Keratinocyte (primary cell): ENCODE measurements at regions not wholly inside any gene's neighbourhood (a gene's known extent, or its start where the extent isn't known, plus 50 kb on each side); places are given as distances from the start of the nearest gene placed in this dataset.
A peak's percentile ranks its signal among the peaks of the same experiment; 100 is the strongest.

ENCODE experiments used
- DNase-seq: peaks from one replicate; pipeline ENCODE4 v3.0.0-alpha.2; 2011; ENCODE audit warnings: low read depth, missing footprints, low spot score
- FAIRE-seq: peaks from 2 replicates; lab custom pipeline; 2011; peaks lifted over from hg19 to GRCh38; lab: Jason Lieb, UNC
- H2AFZ ChIP-seq: 2 replicates; pipeline ENCODE4 v1.6.0; 2012; ENCODE audit warnings: low read length, control low read depth, inconsistent platforms; ENCODE audit not compliant: control insufficient read depth
- H3K27ac ChIP-seq: 2 replicates; pipeline ENCODE4 v1.5.1; 2011; ENCODE audit warnings: low read length; ENCODE audit not compliant: control insufficient read depth, insufficient read depth
- H3K27me3 ChIP-seq: 3 replicates; pipeline ENCODE4 v1.6.0; 2011; ENCODE audit warnings: low read length; ENCODE audit not compliant: control insufficient read depth, insufficient read depth; ENCODE audit errors: extremely low read depth
- H3K36me3 ChIP-seq, 2 experiments: 2 replicates in 1 of 2; 3 replicates in 1 of 2; pipeline ENCODE4 v1.5.1; 2011; ENCODE audit warnings: low read length in 2 of 2, mild to moderate bottlenecking in 1 of 2; ENCODE audit not compliant: control insufficient read depth in 2 of 2, insufficient read depth in 2 of 2; ENCODE audit errors: extremely low read depth in 1 of 2
- H3K4me1 ChIP-seq: 3 replicates; pipeline ENCODE4 v1.5.1; 2011; ENCODE audit warnings: low read length; ENCODE audit not compliant: control insufficient read depth, insufficient read depth; ENCODE audit errors: extremely low read depth
- H3K4me2 ChIP-seq: 3 replicates; pipeline ENCODE4 v1.6.0; 2011; ENCODE audit warnings: low read depth, low read length; ENCODE audit not compliant: control insufficient read depth, insufficient read depth; ENCODE audit errors: extremely low read depth
- H3K4me3 ChIP-seq, 3 experiments: fragments of 200-600 bp in 1 of 3; sonication (generic) in 1 of 3; 2 replicates in 2 of 3; 3 replicates in 1 of 3; pipeline ENCODE4 v1.5.1; 2011 to 2016; ENCODE audit warnings: low read length in 3 of 3, mild to moderate bottlenecking in 3 of 3, control low read depth in 2 of 3, inconsistent platforms in 1 of 3, low read depth in 1 of 3, mixed read lengths in 1 of 3, mixed run types in 1 of 3, moderate library complexity in 1 of 3; ENCODE audit not compliant: control insufficient read depth in 2 of 3, insufficient read depth in 2 of 3; ENCODE audit errors: extremely low read depth in 1 of 3
- H3K79me2 ChIP-seq: 2 replicates; pipeline ENCODE4 v1.6.0; 2012; ENCODE audit warnings: low read length; ENCODE audit not compliant: control insufficient read depth, insufficient read depth
- H3K9ac ChIP-seq: 3 replicates; pipeline ENCODE4 v1.6.0; 2011; ENCODE audit warnings: low read length; ENCODE audit not compliant: control insufficient read depth, insufficient read depth; ENCODE audit errors: extremely low read depth
- H3K9me1 ChIP-seq: 3 replicates; pipeline ENCODE4 v1.6.0; 2011; ENCODE audit warnings: low read length; ENCODE audit not compliant: control insufficient read depth, insufficient read depth; ENCODE audit errors: extremely low read depth
- H3K9me3 ChIP-seq: 2 replicates; pipeline ENCODE4 v1.5.1; 2012; ENCODE audit warnings: low read depth, low read length; ENCODE audit not compliant: control insufficient read depth
- H4K20me1 ChIP-seq: 3 replicates; pipeline ENCODE4 v1.6.0; 2011; ENCODE audit warnings: low read length; ENCODE audit not compliant: control insufficient read depth, insufficient read depth; ENCODE audit errors: extremely low read depth
- CTCF ChIP-seq, 3 experiments: IDR thresholded peaks in 1 of 3; conservative IDR thresholded peaks in 1 of 3; optimal IDR thresholded peaks in 1 of 3; 2 replicates in 2 of 3; 3 replicates in 1 of 3; pipeline versions ENCODE3 to v1.5.1; 2011; ENCODE audit warnings: low read length in 3 of 3, mild to moderate bottlenecking in 3 of 3, moderate library complexity in 2 of 3, control low read depth in 1 of 3, inconsistent platforms in 1 of 3; ENCODE audit not compliant: insufficient read depth in 2 of 3; ENCODE audit errors: extremely low read depth in 1 of 3
- EZH2 ChIP-seq: IDR thresholded peaks from one replicate; pipeline ENCODE4 v1.6.1; 2012; ENCODE audit warnings: inconsistent platforms, mild to moderate bottlenecking, low read length, moderate library complexity
- dilution Hi-C: fragments of 300-500 bp; cut with MboI; formaldehyde crosslinking; loops from one replicate; pipeline ENCODE4 v1.7.0; 2020; ENCODE audit warnings: low sequenced_read_pairs; ENCODE audit not compliant: extremely low pct_ligation_motif_present

- Histone ChIP-seq H3K9me3 (no peaks in the 10 kb centered on the region), H4K20me1 (no peaks in the 10 kb centered on the region), H3K36me3 (no peaks in the 10 kb centered on the region), H3K4me1 (peaks cover 20% of the 10 kb centered on the region), H3K27ac (no peak overlapping the region), H3K9me1 (no peaks in the 10 kb centered on the region), H2AFZ (no peak overlapping the region), H3K79me2 (no peaks in the 10 kb centered on the region), H3K4me3 (no peak overlapping the region), H3K27me3 (no peaks in the 10 kb centered on the region), H3K9ac (no peak overlapping the region), H3K4me2 (no peak overlapping the region)
- no peak for FAIRE-seq
- TF ChIP-seq CTCF (optimal IDR thresholded peaks at IDR 0.05 in 1 of 3, IDR thresholded peaks at IDR 0.05 in 1 of 3, conservative IDR thresholded peaks at IDR 0.05 in 1 of 3; ENCODE audit: extremely low read depth in 1 of 3, insufficient read depth in 2 of 3, low read length in 3 of 3) (no peak), EZH2 (no peak)
- dilution Hi-C loops: no loop called here
- DNase-seq: no peak
Observed at GRCh38 chr4:181967401-181967800, 275.8 kb upstream of the TENM3 start.

DNA sequence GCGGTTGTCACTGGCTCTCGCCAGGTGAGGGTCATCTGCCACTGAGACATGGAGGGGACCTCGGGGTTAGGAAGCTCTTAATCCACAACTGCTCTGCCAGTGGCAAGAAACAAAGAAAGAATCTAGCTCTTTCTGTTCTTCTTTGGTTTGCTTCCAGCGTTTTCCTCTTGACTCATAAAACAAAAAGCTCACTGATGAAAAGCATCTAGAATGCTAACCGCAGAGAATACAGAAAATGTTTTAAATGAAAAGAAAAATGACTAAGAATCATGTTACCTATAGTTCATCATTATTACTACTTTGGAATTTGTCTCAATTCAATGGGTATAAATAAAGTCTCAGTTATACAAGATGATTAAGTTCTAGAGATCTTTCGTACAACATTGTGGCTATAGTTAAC lies 274.8 kb upstream of the TENM3 start:
- H2AFZ ChIP-seq: no peak overlapping the region
- H3K36me3 ChIP-seq: no peaks in the 10 kb centered on the region
- no peaks in the 10 kb centered on the region for H3K9me3 ChIP-seq
- H3K9ac ChIP-seq: no peak overlapping the region
- no peaks in the 10 kb centered on the region for H3K79me2 ChIP-seq
- peak overlapping the region; percentile 45 for H3K27ac ChIP-seq
- peaks cover 20% of the 10 kb centered on the region for H3K4me1 ChIP-seq
- FAIRE-seq (no peak), DNase-seq (peak; percentile 13)
- dilution Hi-C loops: no loop called here
- no peaks in the 10 kb centered on the region for H4K20me1 ChIP-seq
- H3K4me3 ChIP-seq: no peak overlapping the region
- no peaks in the 10 kb centered on the region for H3K9me1 ChIP-seq
- no peak for TF ChIP-seq EZH2
- TF ChIP-seq CTCF (optimal IDR thresholded peaks at IDR 0.05 in 1 of 3, IDR thresholded peaks at IDR 0.05 in 1 of 3, conservative IDR thresholded peaks at IDR 0.05 in 1 of 3; ENCODE audit: extremely low read depth in 1 of 3, insufficient read depth in 2 of 3, low read length in 3 of 3): no peak
- H3K4me2 ChIP-seq: no peak overlapping the region
- no peaks in the 10 kb centered on the region for H3K27me3 ChIP-seq
